Liver (tissue), 7 donors: ENCODE measurements at regions not wholly inside any gene's neighbourhood (a gene's known extent, or its start where the extent isn't known, plus 50 kb on each side); places are given as distances from the start of the nearest gene placed in this dataset.
A peak's percentile ranks its signal among the peaks of the same experiment; 100 is the strongest.

Experiments used
- DNase-seq: peaks from one replicate; pipeline ENCODE4 v3.0.0-alpha.2; 2017; ENCODE audit warnings: low spot score
- H3K27ac ChIP-seq, 2 donors: one replicate each; pipeline ENCODE4 v1.7.0; 2013; ENCODE audit warnings: inconsistent platforms in 2 of 2, low read length in 2 of 2, control low read depth in 1 of 2, low read depth in 1 of 2, mild to moderate bottlenecking in 1 of 2
- H3K27me3 ChIP-seq, 4 donors: one replicate each; pipeline versions ENCODE4 v1.6.1 to v1.7.0; 2013; ENCODE audit warnings: low read length in 3 of 4, inconsistent platforms in 1 of 4, mild to moderate bottlenecking in 1 of 4, moderate library complexity in 1 of 4; ENCODE audit not compliant: control insufficient read depth in 4 of 4, insufficient read depth in 4 of 4
- H3K36me3 ChIP-seq, 4 donors: one replicate each; pipeline versions ENCODE4 v1.6.1 to v1.7.0; 2013; ENCODE audit warnings: low read length in 3 of 4, mild to moderate bottlenecking in 3 of 4, low read depth in 1 of 4, moderate library complexity in 1 of 4; ENCODE audit not compliant: control insufficient read depth in 4 of 4, insufficient read depth in 3 of 4
- H3K4me1 ChIP-seq, 4 donors: one replicate each; pipeline versions ENCODE4 v1.6.1 to v1.7.0; 2013; ENCODE audit warnings: low read length in 3 of 4, mild to moderate bottlenecking in 3 of 4, moderate library complexity in 1 of 4; ENCODE audit not compliant: control insufficient read depth in 4 of 4, insufficient read depth in 4 of 4
- H3K4me3 ChIP-seq, 3 donors: one replicate each; pipeline versions ENCODE4 v1.6.1 to v1.7.0; 2013; ENCODE audit warnings: low read length in 3 of 3, control low read depth in 1 of 3, low read depth in 1 of 3, mild to moderate bottlenecking in 1 of 3
- H3K9ac ChIP-seq, 2 donors: one replicate each; pipeline ENCODE4 v1.7.0; 2013; ENCODE audit warnings: low read length in 2 of 2, mild to moderate bottlenecking in 2 of 2, moderate library complexity in 2 of 2, control low read depth in 1 of 2, low read depth in 1 of 2
- H3K9me3 ChIP-seq, 4 donors: one replicate each; pipeline versions ENCODE4 v1.6.1 to v1.7.0; 2013; ENCODE audit warnings: low read length in 3 of 4; ENCODE audit not compliant: control insufficient read depth in 4 of 4
- ATF3 ChIP-seq: IDR thresholded peaks from 2 replicates; pipeline ENCODE4 v1.6.1; 2016; ENCODE audit warnings: antibody characterized with exemption
- EGR1 ChIP-seq, 2 donors: IDR thresholded peaks; 2 replicates each; pipeline ENCODE4 v1.6.1; 2016 to 2018; ENCODE audit warnings: antibody characterized with exemption in 2 of 2, low read depth in 2 of 2
- FOXA2 ChIP-seq: IDR thresholded peaks from 2 replicates; pipeline ENCODE4 v1.6.1; 2016; ENCODE audit warnings: antibody characterized with exemption
- GABPA ChIP-seq, 2 donors: IDR thresholded peaks in 1 of 2; conservative IDR thresholded peaks in 1 of 2; 2 replicates each; pipeline ENCODE4 v1.6.1; 2016; ENCODE audit warnings: antibody characterized with exemption in 2 of 2, mild to moderate bottlenecking in 1 of 2, moderate library complexity in 1 of 2
- HNF4A ChIP-seq, 2 donors: conservative IDR thresholded peaks; 2 replicates each; pipeline ENCODE4 v1.6.1; 2016; ENCODE audit warnings: antibody characterized with exemption in 2 of 2, mild to moderate bottlenecking in 2 of 2
- HNF4G ChIP-seq: IDR thresholded peaks from 2 replicates; pipeline ENCODE4 v1.6.1; 2016; ENCODE audit warnings: antibody characterized with exemption
- JUND ChIP-seq, 2 donors: IDR thresholded peaks; 2 replicates each; pipeline ENCODE4 v1.6.1; 2016; ENCODE audit warnings: antibody characterized with exemption in 2 of 2
- MAX ChIP-seq: IDR thresholded peaks from 2 replicates; pipeline ENCODE4 v1.6.1; 2016; ENCODE audit warnings: antibody characterized with exemption
- NR2F2 ChIP-seq: IDR thresholded peaks from 2 replicates; pipeline ENCODE4 v1.6.1; 2016; ENCODE audit warnings: antibody characterized with exemption
- RAD21 ChIP-seq, 2 donors: IDR thresholded peaks; 2 replicates each; pipeline ENCODE4 v1.6.1; 2016; ENCODE audit warnings: antibody characterized with exemption in 2 of 2, mild to moderate bottlenecking in 2 of 2
- RXRA ChIP-seq, 2 donors: IDR thresholded peaks; 2 replicates each; pipeline ENCODE4 v1.6.1; 2017 to 2018; ENCODE audit warnings: antibody characterized with exemption in 2 of 2, mild to moderate bottlenecking in 1 of 2
- SP1 ChIP-seq: IDR thresholded peaks from 2 replicates; pipeline ENCODE4 v1.6.1; 2018; ENCODE audit warnings: antibody characterized with exemption, mild to moderate bottlenecking
- TAF1 ChIP-seq: conservative IDR thresholded peaks from 2 replicates; pipeline ENCODE4 v1.6.1; 2016; ENCODE audit warnings: antibody characterized with exemption, mild to moderate bottlenecking
- YY1 ChIP-seq: IDR thresholded peaks from 2 replicates; pipeline ENCODE4 v1.6.1; 2016; ENCODE audit warnings: antibody characterized with exemption, mild to moderate bottlenecking
- ZBTB33 ChIP-seq: IDR thresholded peaks from 2 replicates; pipeline ENCODE4 v1.6.1; 2016; ENCODE audit warnings: antibody characterized with exemption
- WGBS: extraction: QIAGEN DNeasy Blood & Tissue Kit; methylation state at CpG from one replicate; pipeline ENCODE4 v1.1.7; 2013; 5-methylcytosine and 5-hydroxymethylcytosine counted together
- TF ChIP-seq, protein P1 (sequence below): IDR thresholded peaks from 2 replicates; pipeline ENCODE4 v1.6.1; 2016; ENCODE audit warnings: antibody characterized with exemption, mild to moderate bottlenecking
- donor health status: healthy.
- donor health status: healthy.
- donor health status: healthy.
- donor health status: healthy.

- Histone ChIP-seq H3K9ac (no peak overlapping the region), H3K27ac (no peak overlapping the region), H3K9me3 (no peaks in the 10 kb centered on the region), H3K36me3 (no peaks in the 10 kb centered on the region), H3K27me3 (no peaks in the 10 kb centered on the region), H3K4me1 (peaks cover 11 to 33% (median 24%) of the 10 kb centered on the region in 4 donors), H3K4me3 (no peak overlapping the region)
- TF ChIP-seq EGR1 (IDR thresholded peaks at IDR 0.05; ENCODE audit: low read depth in 2 of 2) (no peak), TAF1 (no peak), FOXA2 (no peak), MAX (no peak), HNF4G (no peak), JUND (IDR thresholded peaks at IDR 0.05) (no peak), NR2F2 (no peak), RAD21 (IDR thresholded peaks at IDR 0.05) (no peak), HNF4A (conservative IDR thresholded peaks at IDR 0.05) (no peak), YY1 (no peak), RXRA (IDR thresholded peaks at IDR 0.05) (no peak), GABPA (IDR thresholded peaks at IDR 0.05 in 1 of 2, conservative IDR thresholded peaks at IDR 0.05 in 1 of 2) (no peak)
- 91% methylated on average over 2 of the region's 2 CpGs for WGBS
- no peak for DNase-seq
Measured at GRCh38 chr2:134123332-134123731, 130.5 kb upstream of the MGAT5 start.

GRCh38 chr2:134124047-134124753, 129.7 kb upstream of the MGAT5 start:
- Histone ChIP-seq H3K9ac (no peak overlapping the region), H3K9me3 (no peaks in the 10 kb centered on the region), H3K4me3 (no peak overlapping the region), H3K4me1 (peaks cover 10 to 24% (median 19%) of the 10 kb centered on the region in 4 donors), H3K27me3 (no peaks in the 10 kb centered on the region), H3K27ac (no peak overlapping the region), H3K36me3 (no peaks in the 10 kb centered on the region)
- TF ChIP-seq NR2F2 (no peak), RAD21 (IDR thresholded peaks at IDR 0.05) (peak in 1 of 2 donors; percentile 10), EGR1 (IDR thresholded peaks at IDR 0.05; ENCODE audit: low read depth in 2 of 2) (no peak), JUND (IDR thresholded peaks at IDR 0.05) (peak in 1 of 2 donors; percentile 5), ZBTB33 (no peak), SP1 (peak; percentile 36), HNF4A (conservative IDR thresholded peaks at IDR 0.05) (peak; percentile 72 to 79), RXRA (IDR thresholded peaks at IDR 0.05) (peak in 1 of 2 donors; percentile 41), HNF4G (peak; percentile 25), YY1 (peak; percentile 48), ATF3 (no peak), MAX (peak; percentile 40)
- TF ChIP-seq, protein P1, sequence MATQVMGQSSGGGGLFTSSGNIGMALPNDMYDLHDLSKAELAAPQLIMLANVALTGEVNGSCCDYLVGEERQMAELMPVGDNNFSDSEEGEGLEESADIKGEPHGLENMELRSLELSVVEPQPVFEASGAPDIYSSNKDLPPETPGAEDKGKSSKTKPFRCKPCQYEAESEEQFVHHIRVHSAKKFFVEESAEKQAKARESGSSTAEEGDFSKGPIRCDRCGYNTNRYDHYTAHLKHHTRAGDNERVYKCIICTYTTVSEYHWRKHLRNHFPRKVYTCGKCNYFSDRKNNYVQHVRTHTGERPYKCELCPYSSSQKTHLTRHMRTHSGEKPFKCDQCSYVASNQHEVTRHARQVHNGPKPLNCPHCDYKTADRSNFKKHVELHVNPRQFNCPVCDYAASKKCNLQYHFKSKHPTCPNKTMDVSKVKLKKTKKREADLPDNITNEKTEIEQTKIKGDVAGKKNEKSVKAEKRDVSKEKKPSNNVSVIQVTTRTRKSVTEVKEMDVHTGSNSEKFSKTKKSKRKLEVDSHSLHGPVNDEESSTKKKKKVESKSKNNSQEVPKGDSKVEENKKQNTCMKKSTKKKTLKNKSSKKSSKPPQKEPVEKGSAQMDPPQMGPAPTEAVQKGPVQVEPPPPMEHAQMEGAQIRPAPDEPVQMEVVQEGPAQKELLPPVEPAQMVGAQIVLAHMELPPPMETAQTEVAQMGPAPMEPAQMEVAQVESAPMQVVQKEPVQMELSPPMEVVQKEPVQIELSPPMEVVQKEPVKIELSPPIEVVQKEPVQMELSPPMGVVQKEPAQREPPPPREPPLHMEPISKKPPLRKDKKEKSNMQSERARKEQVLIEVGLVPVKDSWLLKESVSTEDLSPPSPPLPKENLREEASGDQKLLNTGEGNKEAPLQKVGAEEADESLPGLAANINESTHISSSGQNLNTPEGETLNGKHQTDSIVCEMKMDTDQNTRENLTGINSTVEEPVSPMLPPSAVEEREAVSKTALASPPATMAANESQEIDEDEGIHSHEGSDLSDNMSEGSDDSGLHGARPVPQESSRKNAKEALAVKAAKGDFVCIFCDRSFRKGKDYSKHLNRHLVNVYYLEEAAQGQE: peak; percentile 32
- WGBS: 18% methylated on average over 3 of the region's 3 CpGs
- no peak for DNase-seq
